HCT116 (cell line): ENCODE measurements at regions not wholly inside any gene's neighbourhood (a gene's known extent, or its start where the extent isn't known, plus 50 kb on each side); places are given as distances from the start of the nearest gene placed in this dataset.

Source experiments
- CEBPB ChIP-seq: IDR thresholded peaks from 2 replicates; pipeline ENCODE4 v1.6.1; 2012; ENCODE audit warnings: low read depth
- EGR1 ChIP-seq: IDR thresholded peaks from 2 replicates; pipeline ENCODE4 v1.6.1; 2012; ENCODE audit warnings: low read depth
- EZH2 ChIP-seq: fragments of 200-600 bp; sonication (generic); IDR thresholded peaks from 2 replicates; pipeline ENCODE4 v1.6.1; 2017; ENCODE audit warnings: antibody characterized with exemption, mixed run types
- EZH2phosphoT487 ChIP-seq: fragments of 200-600 bp; IDR thresholded peaks from 2 replicates; pipeline ENCODE4 v1.6.1; 2018; ENCODE audit warnings: antibody characterized with exemption, borderline replicate concordance
- ZNF274 ChIP-seq: fragments of 200-500 bp; sonication (Bioruptor generic); IDR thresholded peaks from 2 replicates; pipeline ENCODE4 v1.6.1; 2014; ENCODE audit warnings: mild to moderate bottlenecking, low read depth, low read length, inconsistent platforms
- TF ChIP-seq, protein P1 (sequence below), 3 experiments: fragments of 200-600 bp in 1 of 3; sonication (generic) in 1 of 3; IDR thresholded peaks in 2 of 3; conservative IDR thresholded peaks in 1 of 3; 2 replicates each; pipeline ENCODE4 v1.5.1; 2012 to 2017; ENCODE audit warnings: low read depth in 2 of 3, low read length in 2 of 3, antibody characterized with exemption in 1 of 3, borderline replicate concordance in 1 of 3, control low read depth in 1 of 3, mild to moderate bottlenecking in 1 of 3, mixed read lengths in 1 of 3, mixed run types in 1 of 3, moderate library complexity in 1 of 3; ENCODE audit not compliant: insufficient read depth in 1 of 3
- TF ChIP-seq, protein P2 (sequence below): IDR thresholded peaks from 2 replicates; pipeline ENCODE4 v1.6.1; 2011; ENCODE audit warnings: mild to moderate bottlenecking, low read length, moderate library complexity; ENCODE audit not compliant: insufficient replicate concordance; ENCODE audit errors: extremely low read depth

DNA sequence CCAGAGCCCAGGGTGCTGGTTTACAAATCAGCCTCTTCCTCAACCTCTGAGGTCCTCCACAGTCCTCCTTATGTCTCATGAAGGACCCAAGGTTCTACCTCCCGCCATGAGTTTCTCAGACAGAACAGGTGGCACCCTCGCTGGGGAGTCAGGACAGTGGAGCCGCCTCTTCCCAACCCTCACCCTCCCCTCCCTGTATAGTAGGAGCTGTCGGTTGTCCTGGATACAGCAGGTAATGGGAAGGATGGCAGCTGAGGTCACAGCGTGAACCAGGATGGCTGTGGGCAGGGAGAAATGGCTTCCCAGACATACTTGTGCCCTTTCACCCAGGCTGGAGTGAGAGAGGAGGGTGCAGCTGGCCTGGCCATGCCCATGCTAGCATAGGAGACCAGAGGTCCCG lies 134.6 kb downstream of the CHST1 start:
- TF ChIP-seq, protein P1, sequence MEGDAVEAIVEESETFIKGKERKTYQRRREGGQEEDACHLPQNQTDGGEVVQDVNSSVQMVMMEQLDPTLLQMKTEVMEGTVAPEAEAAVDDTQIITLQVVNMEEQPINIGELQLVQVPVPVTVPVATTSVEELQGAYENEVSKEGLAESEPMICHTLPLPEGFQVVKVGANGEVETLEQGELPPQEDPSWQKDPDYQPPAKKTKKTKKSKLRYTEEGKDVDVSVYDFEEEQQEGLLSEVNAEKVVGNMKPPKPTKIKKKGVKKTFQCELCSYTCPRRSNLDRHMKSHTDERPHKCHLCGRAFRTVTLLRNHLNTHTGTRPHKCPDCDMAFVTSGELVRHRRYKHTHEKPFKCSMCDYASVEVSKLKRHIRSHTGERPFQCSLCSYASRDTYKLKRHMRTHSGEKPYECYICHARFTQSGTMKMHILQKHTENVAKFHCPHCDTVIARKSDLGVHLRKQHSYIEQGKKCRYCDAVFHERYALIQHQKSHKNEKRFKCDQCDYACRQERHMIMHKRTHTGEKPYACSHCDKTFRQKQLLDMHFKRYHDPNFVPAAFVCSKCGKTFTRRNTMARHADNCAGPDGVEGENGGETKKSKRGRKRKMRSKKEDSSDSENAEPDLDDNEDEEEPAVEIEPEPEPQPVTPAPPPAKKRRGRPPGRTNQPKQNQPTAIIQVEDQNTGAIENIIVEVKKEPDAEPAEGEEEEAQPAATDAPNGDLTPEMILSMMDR (IDR thresholded peaks at IDR 0.05 in 2 of 3, conservative IDR thresholded peaks at IDR 0.05 in 1 of 3; ENCODE audit: borderline replicate concordance in 1 of 3, insufficient read depth in 1 of 3, low read depth in 2 of 3, low read length in 2 of 3), result no peak
- TF ChIP-seq ZNF274 (no peak), EZH2 (no peak), EGR1 (no peak), CEBPB (no peak), EZH2phosphoT487 (no peak)
- TF ChIP-seq, protein P2, sequence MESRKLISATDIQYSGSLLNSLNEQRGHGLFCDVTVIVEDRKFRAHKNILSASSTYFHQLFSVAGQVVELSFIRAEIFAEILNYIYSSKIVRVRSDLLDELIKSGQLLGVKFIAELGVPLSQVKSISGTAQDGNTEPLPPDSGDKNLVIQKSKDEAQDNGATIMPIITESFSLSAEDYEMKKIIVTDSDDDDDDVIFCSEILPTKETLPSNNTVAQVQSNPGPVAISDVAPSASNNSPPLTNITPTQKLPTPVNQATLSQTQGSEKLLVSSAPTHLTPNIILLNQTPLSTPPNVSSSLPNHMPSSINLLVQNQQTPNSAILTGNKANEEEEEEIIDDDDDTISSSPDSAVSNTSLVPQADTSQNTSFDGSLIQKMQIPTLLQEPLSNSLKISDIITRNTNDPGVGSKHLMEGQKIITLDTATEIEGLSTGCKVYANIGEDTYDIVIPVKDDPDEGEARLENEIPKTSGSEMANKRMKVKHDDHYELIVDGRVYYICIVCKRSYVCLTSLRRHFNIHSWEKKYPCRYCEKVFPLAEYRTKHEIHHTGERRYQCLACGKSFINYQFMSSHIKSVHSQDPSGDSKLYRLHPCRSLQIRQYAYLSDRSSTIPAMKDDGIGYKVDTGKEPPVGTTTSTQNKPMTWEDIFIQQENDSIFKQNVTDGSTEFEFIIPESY, result no peak
